PFSK-1 (cell line): ENCODE measurements at regions not wholly inside any gene's neighbourhood (a gene's known extent, or its start where the extent isn't known, plus 50 kb on each side); places are given as distances from the start of the nearest gene placed in this dataset.

Experiments used
- FOXP2 ChIP-seq: optimal IDR thresholded peaks from 2 replicates; pipeline ENCODE3; 2011; ENCODE audit warnings: borderline replicate concordance, control low read depth, inconsistent platforms; ENCODE audit not compliant: insufficient read depth; ENCODE audit errors: extremely low read length, extremely low read depth
- POLR2AphosphoS5 ChIP-seq: IDR thresholded peaks from 2 replicates; pipeline ENCODE4 v1.6.1; 2012; ENCODE audit warnings: low read depth, mild to moderate bottlenecking, control low read depth, low read length, moderate library complexity
- REST ChIP-seq, 2 experiments: IDR thresholded peaks; 2 replicates each; pipeline versions ENCODE4 v1.6.1 to v1.8.0; 2011 to 2012; ENCODE audit warnings: low read depth in 2 of 2, low read length in 2 of 2, control low read depth in 1 of 2, inconsistent platforms in 1 of 2, mild to moderate bottlenecking in 1 of 2, moderate library complexity in 1 of 2; ENCODE audit not compliant: insufficient read depth in 1 of 2
- SIN3A ChIP-seq: IDR thresholded peaks from 2 replicates; pipeline ENCODE4 v1.6.1; 2012; ENCODE audit warnings: mild to moderate bottlenecking, low read length, moderate library complexity, borderline replicate concordance; ENCODE audit not compliant: insufficient read depth
- TAF1 ChIP-seq: IDR thresholded peaks from 2 replicates; pipeline ENCODE4 v1.6.1; 2012; ENCODE audit warnings: low read length, control low read depth, borderline replicate concordance; ENCODE audit not compliant: insufficient read depth

GRCh38 chr3:127134887-127135240 lies 58.1 kb upstream of the PRR23E start:
- TF ChIP-seq REST (IDR thresholded peaks at IDR 0.05; ENCODE audit: insufficient read depth in 1 of 2, low read depth in 2 of 2, low read length in 2 of 2) (no peak), SIN3A (no peak), TAF1 (no peak), FOXP2 (no peak), POLR2AphosphoS5 (no peak)

GRCh38 chr3:127135241-127136023 lies 57.5 kb upstream of the PRR23E start:
- TF ChIP-seq REST (IDR thresholded peaks at IDR 0.05; ENCODE audit: insufficient read depth in 1 of 2, low read depth in 2 of 2, low read length in 2 of 2) (no peak), SIN3A (no peak), FOXP2 (no peak), TAF1 (no peak), POLR2AphosphoS5 (no peak)

GRCh38 chr3:127136024-127136600 lies 56.8 kb upstream of the PRR23E start:
- TF ChIP-seq REST (IDR thresholded peaks at IDR 0.05; ENCODE audit: insufficient read depth in 1 of 2, low read depth in 2 of 2, low read length in 2 of 2) (no peak), POLR2AphosphoS5 (no peak), FOXP2 (no peak), TAF1 (no peak), SIN3A (no peak)

- TF ChIP-seq TAF1 = no peak
- no peak for TF ChIP-seq FOXP2
- no peak for TF ChIP-seq SIN3A
- TF ChIP-seq REST (IDR thresholded peaks at IDR 0.05; ENCODE audit: insufficient read depth in 1 of 2, low read depth in 2 of 2, low read length in 2 of 2) = no peak
Measured at GRCh38 chr3:127136706-127137105, 56.2 kb upstream of the PRR23E start.
